SK-N-SH treated with all-trans-retinoic acid at 6 μM for 48 hours (cell line): ENCODE measurements at regions not wholly inside any gene's neighbourhood (a gene's known extent, or its start where the extent isn't known, plus 50 kb on each side); places are given as distances from the start of the nearest gene placed in this dataset.

Experiments used
- BACH2 ChIP-seq: fragments of 250-450 bp; sonication (Bioruptor Pico); IDR thresholded peaks from 2 replicates; pipeline ENCODE4 v1.9.0; 2021; ENCODE audit warnings: mild to moderate bottlenecking, borderline replicate concordance
- ISL1 ChIP-seq: fragments of 250-450 bp; sonication (Bioruptor Pico); IDR thresholded peaks from 2 replicates; pipeline ENCODE4 v2.1.2; 2022; ENCODE audit warnings: mild to moderate bottlenecking, moderate library complexity
- OSR1 ChIP-seq: fragments of 250-450 bp; sonication (Bioruptor Pico); IDR thresholded peaks from 2 replicates; pipeline ENCODE4 v1.8.0; 2022; ENCODE audit warnings: moderate library complexity, mild to moderate bottlenecking, inconsistent platforms
- RARB ChIP-seq: fragments of 250-450 bp; sonication (Bioruptor Pico); IDR thresholded peaks from 2 replicates; pipeline ENCODE4 v1.8.0; 2021; ENCODE audit warnings: mild to moderate bottlenecking, moderate library complexity
- ZFP3 ChIP-seq: fragments of 250-450 bp; sonication (Bioruptor Pico); IDR thresholded peaks from 2 replicates; pipeline ENCODE4 v1.5.0; 2020; ENCODE audit warnings: mild to moderate bottlenecking, moderate library complexity
- ZFP30 ChIP-seq: fragments of 450-650 bp; formaldehyde crosslinking; IDR thresholded peaks from 2 replicates; pipeline ENCODE4 v1.5.0; 2022; ENCODE audit warnings: mild to moderate bottlenecking, moderate library complexity
- ZNF565 ChIP-seq: fragments of 450-650 bp; formaldehyde crosslinking; conservative IDR thresholded peaks from 2 replicates; pipeline ENCODE4 v1.5.0; 2020; ENCODE audit warnings: low read depth, mild to moderate bottlenecking, moderate library complexity
- ZNF70 ChIP-seq: fragments of 450-650 bp; formaldehyde crosslinking; IDR thresholded peaks from 2 replicates; pipeline ENCODE4 v1.5.0; 2020; ENCODE audit warnings: mild to moderate bottlenecking, moderate library complexity
- TF ChIP-seq, protein P1 (sequence below): fragments of 250-450 bp; sonication (Bioruptor Pico); IDR thresholded peaks from 2 replicates; pipeline ENCODE4 v1.8.0; 2020; ENCODE audit warnings: mild to moderate bottlenecking, moderate library complexity, borderline replicate concordance

DNA sequence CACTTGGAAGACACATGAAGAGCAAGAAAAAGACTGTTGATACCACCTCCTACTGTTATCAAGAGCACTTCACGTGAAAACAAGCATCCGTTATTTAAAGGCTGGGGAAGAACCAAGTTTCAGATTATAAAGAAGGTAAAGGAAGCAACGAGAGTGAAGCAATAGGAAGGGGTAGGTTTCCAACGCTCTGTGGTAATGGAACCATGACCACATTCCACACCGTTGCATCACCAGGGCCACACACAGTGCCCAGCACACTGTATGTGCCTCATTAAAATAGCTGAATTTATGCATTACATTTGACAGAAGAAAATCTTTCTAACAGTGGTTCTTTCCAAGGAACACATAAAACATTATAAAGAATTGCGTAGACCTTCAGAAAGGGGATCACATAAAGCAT lies 435.8 kb downstream of the MRPL39 start:
- TF ChIP-seq, protein P1, sequence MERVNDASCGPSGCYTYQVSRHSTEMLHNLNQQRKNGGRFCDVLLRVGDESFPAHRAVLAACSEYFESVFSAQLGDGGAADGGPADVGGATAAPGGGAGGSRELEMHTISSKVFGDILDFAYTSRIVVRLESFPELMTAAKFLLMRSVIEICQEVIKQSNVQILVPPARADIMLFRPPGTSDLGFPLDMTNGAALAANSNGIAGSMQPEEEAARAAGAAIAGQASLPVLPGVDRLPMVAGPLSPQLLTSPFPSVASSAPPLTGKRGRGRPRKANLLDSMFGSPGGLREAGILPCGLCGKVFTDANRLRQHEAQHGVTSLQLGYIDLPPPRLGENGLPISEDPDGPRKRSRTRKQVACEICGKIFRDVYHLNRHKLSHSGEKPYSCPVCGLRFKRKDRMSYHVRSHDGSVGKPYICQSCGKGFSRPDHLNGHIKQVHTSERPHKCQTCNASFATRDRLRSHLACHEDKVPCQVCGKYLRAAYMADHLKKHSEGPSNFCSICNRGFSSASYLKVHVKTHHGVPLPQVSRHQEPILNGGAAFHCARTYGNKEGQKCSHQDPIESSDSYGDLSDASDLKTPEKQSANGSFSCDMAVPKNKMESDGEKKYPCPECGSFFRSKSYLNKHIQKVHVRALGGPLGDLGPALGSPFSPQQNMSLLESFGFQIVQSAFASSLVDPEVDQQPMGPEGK = no peak
- TF ChIP-seq OSR1 = no peak
- no peak for TF ChIP-seq RARB (CRISPR knock-in tag)
- TF ChIP-seq BACH2 (CRISPR knock-in tag) = no peak
- no peak for TF ChIP-seq ISL1
- no peak for TF ChIP-seq ZNF70 (CRISPR knock-in tag)
- no peak for TF ChIP-seq ZFP3 (CRISPR knock-in tag)
- TF ChIP-seq ZFP30 (CRISPR knock-in tag) = no peak
- no peak for TF ChIP-seq ZNF565 (CRISPR knock-in tag)
